ENCODE measurements at regions not wholly inside any gene's neighbourhood (a gene's known extent, or its start where the extent isn't known, plus 50 kb on each side); places are given as distances from the start of the nearest gene placed in this dataset.
"Not testable (repeated sequence)": the region's sequence is repeated elsewhere in the genome, so short reads cannot be mapped to it uniquely, and the experiment has no call there.

- peak; percentile 61 for DNase-seq
These were observed 133.4 kb downstream of the SLC1A3 start for GRCh38 chr5:36739751-36740221.

GRCh38 chr5:36740259-36740898, 134.0 kb downstream of the SLC1A3 start:
- no peak for DNase-seq

GRCh38 chr5:36741128-36741527, 134.7 kb downstream of the SLC1A3 start:
- no peak for DNase-seq

- DNase-seq, result no peak
These were observed 132.4 kb upstream of the NIPBL start for GRCh38 chr5:36743891-36744772.

- DNase-seq, result no peak
These were observed 131.6 kb upstream of the NIPBL start for GRCh38 chr5:36744773-36745589.

- DNase-seq, result not testable (repeated sequence)
These were observed 128.8 kb upstream of the NIPBL start for GRCh38 chr5:36747794-36748193.

- no peak for DNase-seq
These were observed 124.7 kb upstream of the NIPBL start for GRCh38 chr5:36751886-36752285.

- no peak for DNase-seq
These were observed 121.2 kb upstream of the NIPBL start for GRCh38 chr5:36755342-36755741.

- no peak for DNase-seq
These were observed 120.6 kb upstream of the NIPBL start for GRCh38 chr5:36755920-36756488.

GRCh38 chr5:36756848-36757247, 119.7 kb upstream of the NIPBL start:
- no peak for DNase-seq

- DNase-seq, result no peak
These were observed 117.5 kb upstream of the NIPBL start for GRCh38 chr5:36759117-36759516.

GRCh38 chr5:36763454-36763853, 113.1 kb upstream of the NIPBL start:
- DNase-seq, result no peak

- DNase-seq, result no peak
These were observed 110.7 kb upstream of the NIPBL start for GRCh38 chr5:36765876-36766275.

GRCh38 chr5:36766981-36767380, 109.6 kb upstream of the NIPBL start:
- DNase-seq, result no peak

GRCh38 chr5:36768450-36768849, 108.1 kb upstream of the NIPBL start:
- DNase-seq, result no peak

GRCh38 chr5:36769129-36769770, 107.3 kb upstream of the NIPBL start:
- DNase-seq, result no peak

GRCh38 chr5:36770125-36770524, 106.4 kb upstream of the NIPBL start:
- DNase-seq, result no peak

- no peak for DNase-seq
These were observed 104.1 kb upstream of the NIPBL start for GRCh38 chr5:36772276-36773140.

GRCh38 chr5:36777105-36777757, 99.3 kb upstream of the NIPBL start:
- no peak for DNase-seq

- no peak for DNase-seq
These were observed 98.2 kb upstream of the NIPBL start for GRCh38 chr5:36778336-36778735.

- DNase-seq, result not testable (repeated sequence)
These were observed 94.0 kb upstream of the NIPBL start for GRCh38 chr5:36782612-36783011.

All from stimulated activated CD4-positive, alpha-beta T cell treated with anti-CD3 and anti-CD28 coated beads, Interleukin-12 subunit alpha, Interleukin-12 subunit beta, amount 100 ng/mL, for 4 hours (primary cell).